ENCODE measurements at regions not wholly inside any gene's neighbourhood (a gene's known extent, or its start where the extent isn't known, plus 50 kb on each side); places are given as distances from the start of the nearest gene placed in this dataset.

- H3K4me1 ChIP-seq = no peaks in the 10 kb centered on the region
- no peaks in the 10 kb centered on the region for H3K27me3 ChIP-seq
- intact Hi-C loops (cut with DNase I; ENCODE audit: low total_unique reads) = no loop called here
- WGBS, 2 donors = 76 to 90% methylated on average over 3 of the region's 3 CpGs
- no peak overlapping the region for H3K27ac ChIP-seq
- no peaks in the 10 kb centered on the region for H3K9me3 ChIP-seq
- H3K4me3 ChIP-seq = no peak overlapping the region
- DNase-seq = no peak
- TF ChIP-seq CTCF (IDR thresholded peaks at IDR 0.05) (no peak), POLR2A (IDR thresholded peaks at IDR 0.05) (no peak)
- H3K36me3 ChIP-seq (ENCODE audit: low read depth, missing control alignments) = no peaks in the 10 kb centered on the region
These were observed 75.2 kb upstream of the COX7C start for GRCh38 chr5:86542532-86542931.

- no peak for DNase-seq
- no peaks in the 10 kb centered on the region for H3K9me3 ChIP-seq
- H3K4me1 ChIP-seq = no peaks in the 10 kb centered on the region
- 24 to 38% methylated on average over 2 of the region's 2 CpGs for WGBS, 2 donors
- TF ChIP-seq POLR2A (IDR thresholded peaks at IDR 0.05) (no peak), CTCF (IDR thresholded peaks at IDR 0.05) (no peak)
- H3K27me3 ChIP-seq = no peaks in the 10 kb centered on the region
- no peak overlapping the region for H3K4me3 ChIP-seq
- intact Hi-C loops (cut with DNase I; ENCODE audit: low total_unique reads) = no loop called here
- no peaks in the 10 kb centered on the region for H3K36me3 ChIP-seq (ENCODE audit: low read depth, missing control alignments)
- H3K27ac ChIP-seq = no peak overlapping the region
These were observed 71.7 kb upstream of the COX7C start for GRCh38 chr5:86546044-86546443.

- H3K9me3 ChIP-seq = no peaks in the 10 kb centered on the region
These were observed 71.2 kb upstream of the COX7C start for GRCh38 chr5:86546582-86546981.

GRCh38 chr5:86554638-86555037 lies 63.1 kb upstream of the COX7C start:
- 89 to 95% methylated on average over 1 of the region's 1 CpG for WGBS, 2 donors
- Histone ChIP-seq H3K27me3 (no peaks in the 10 kb centered on the region), H3K9me3 (no peaks in the 10 kb centered on the region), H3K4me3 (no peak overlapping the region), H3K4me1 (no peaks in the 10 kb centered on the region), H3K36me3 (ENCODE audit: low read depth, missing control alignments) (no peaks in the 10 kb centered on the region), H3K27ac (no peak overlapping the region)
- no peak for DNase-seq
- TF ChIP-seq POLR2A (IDR thresholded peaks at IDR 0.05) (no peak), CTCF (IDR thresholded peaks at IDR 0.05) (no peak)
- intact Hi-C loops (cut with DNase I; ENCODE audit: low total_unique reads) = no loop called here

More at GRCh38 chr5:86546582-86546981, 71.2 kb upstream of the COX7C start:
- no peaks in the 10 kb centered on the region for H3K4me1 ChIP-seq
- TF ChIP-seq POLR2A (IDR thresholded peaks at IDR 0.05) (no peak), CTCF (IDR thresholded peaks at IDR 0.05) (no peak)
- 79 to 88% methylated on average over 4 of the region's 4 CpGs for WGBS, 2 donors
- no peaks in the 10 kb centered on the region for H3K36me3 ChIP-seq (ENCODE audit: low read depth, missing control alignments)
- DNase-seq = no peak
- no peak overlapping the region for H3K4me3 ChIP-seq
- intact Hi-C loops (cut with DNase I; ENCODE audit: low total_unique reads) = no loop called here
- H3K27me3 ChIP-seq = no peaks in the 10 kb centered on the region
- H3K27ac ChIP-seq = no peak overlapping the region

GRCh38 chr5:86557920-86558319 lies 59.8 kb upstream of the COX7C start:
- Histone ChIP-seq H3K4me3 (no peak overlapping the region), H3K4me1 (no peaks in the 10 kb centered on the region), H3K36me3 (ENCODE audit: low read depth, missing control alignments) (no peaks in the 10 kb centered on the region), H3K27ac (no peak overlapping the region), H3K27me3 (no peaks in the 10 kb centered on the region), H3K9me3 (no peaks in the 10 kb centered on the region)
- no peak for DNase-seq
- TF ChIP-seq POLR2A (IDR thresholded peaks at IDR 0.05) = no peak
- TF ChIP-seq CTCF (IDR thresholded peaks at IDR 0.05) = no peak
- intact Hi-C loops (cut with DNase I; ENCODE audit: low total_unique reads) = no loop called here
